ENCODE measurements at regions not wholly inside any gene's neighbourhood (a gene's known extent, or its start where the extent isn't known, plus 50 kb on each side); places are given as distances from the start of the nearest gene placed in this dataset.
"Not testable (repeated sequence)": the region's sequence is repeated elsewhere in the genome, so short reads cannot be mapped to it uniquely, and the experiment has no call there.

GRCh38 chr10:63976538-63976937 is 455.3 kb downstream of the REEP3 start:
- peak; percentile 82 for TF ChIP-seq CTCF (conservative IDR thresholded peaks at IDR 0.05)
- Mint-ChIP-seq H3K9me3 (peaks cover 14% of the 10 kb centered on the region), H3K4me1 (peaks cover 11% of the 10 kb centered on the region), H3K36me3 (ENCODE audit: low read depth) (no peaks in the 10 kb centered on the region), H3K27ac (no peak overlapping the region), H3K4me3 (no peak overlapping the region), H3K27me3 (ENCODE audit: insufficient read depth) (peaks cover 15% of the 10 kb centered on the region)
- Histone ChIP-seq H3K9me3 (ENCODE audit: control insufficient read depth, low read length) (no peaks in the 10 kb centered on the region), H3K36me3 (ENCODE audit: control insufficient read depth, insufficient read depth, low read length) (no peaks in the 10 kb centered on the region), H3K27me3 (ENCODE audit: control insufficient read depth, insufficient read depth, low read length, poor library complexity, severe bottlenecking) (no peaks in the 10 kb centered on the region), H3K27ac (ENCODE audit: low read depth, low read length) (no peak overlapping the region), H3K9ac (ENCODE audit: extremely low read depth, low read length, poor library complexity, severe bottlenecking) (no peak overlapping the region), H3K4me1 (ENCODE audit: control insufficient read depth, insufficient read depth, low read length) (peaks cover 3% of the 10 kb centered on the region), H3K4me3 (ENCODE audit: low read length) (no peak overlapping the region)
- DNase-seq: peak; percentile 90
- 52 to 79% methylated on average over 3 to 5 of the region's 5 CpGs for WGBS, 2 experiments (ENCODE audit: insufficient coverage in 1 of 2, insufficient read length in 1 of 2)

GRCh38 chr10:63977329-63977923 is 456.2 kb downstream of the REEP3 start:
- 0 to 19% methylated on average over 1 of the region's 1 CpG for WGBS, 2 experiments (ENCODE audit: insufficient coverage in 1 of 2, insufficient read length in 1 of 2)
- Mint-ChIP-seq H3K27ac (no peak overlapping the region), H3K4me1 (peaks cover 11% of the 10 kb centered on the region), H3K27me3 (ENCODE audit: insufficient read depth) (peaks cover 18% of the 10 kb centered on the region), H3K9me3 (peaks cover 17% of the 10 kb centered on the region), H3K36me3 (ENCODE audit: low read depth) (no peaks in the 10 kb centered on the region), H3K4me3 (no peak overlapping the region)
- Histone ChIP-seq H3K4me1 (ENCODE audit: control insufficient read depth, insufficient read depth, low read length) (peaks cover 3% of the 10 kb centered on the region), H3K9me3 (ENCODE audit: control insufficient read depth, low read length) (no peaks in the 10 kb centered on the region), H3K27me3 (ENCODE audit: control insufficient read depth, insufficient read depth, low read length, poor library complexity, severe bottlenecking) (no peaks in the 10 kb centered on the region), H3K27ac (ENCODE audit: low read depth, low read length) (no peak overlapping the region), H3K4me3 (ENCODE audit: low read length) (no peak overlapping the region), H3K36me3 (ENCODE audit: control insufficient read depth, insufficient read depth, low read length) (no peaks in the 10 kb centered on the region), H3K9ac (ENCODE audit: extremely low read depth, low read length, poor library complexity, severe bottlenecking) (no peak overlapping the region)
- peak; percentile 86 for DNase-seq
- TF ChIP-seq CTCF (conservative IDR thresholded peaks at IDR 0.05): peak; percentile 83

GRCh38 chr10:63980870-63981269 is 459.7 kb downstream of the REEP3 start:
- H3K4me3 ChIP-seq (ENCODE audit: low read length); H3K27ac ChIP-seq (ENCODE audit: low read depth, low read length); H3K9ac ChIP-seq (ENCODE audit: extremely low read depth, low read length, poor library complexity, severe bottlenecking); H3K4me1 ChIP-seq (ENCODE audit: control insufficient read depth, insufficient read depth, low read length); H3K27ac Mint-ChIP-seq; H3K27me3 Mint-ChIP-seq (ENCODE audit: insufficient read depth); H3K36me3 Mint-ChIP-seq (ENCODE audit: low read depth); DNase-seq; H3K36me3 ChIP-seq (ENCODE audit: control insufficient read depth, insufficient read depth, low read length); H3K9me3 ChIP-seq (ENCODE audit: control insufficient read depth, low read length); H3K27me3 ChIP-seq (ENCODE audit: control insufficient read depth, insufficient read depth, low read length, poor library complexity, severe bottlenecking); H3K4me3 Mint-ChIP-seq: not testable (repeated sequence)
- WGBS, 2 experiments (ENCODE audit: insufficient coverage in 1 of 2, insufficient read length in 1 of 2): 56 to 73% methylated on average over 4 to 5 of the region's 5 CpGs
- Mint-ChIP-seq H3K4me1 (peaks cover 11% of the 10 kb centered on the region), H3K9me3 (peaks cover 38% of the 10 kb centered on the region)

GRCh38 chr10:63984061-63984460 is 462.9 kb downstream of the REEP3 start:
- not testable (repeated sequence) for H3K27ac Mint-ChIP-seq; H3K27ac ChIP-seq (ENCODE audit: low read depth, low read length); H3K27me3 ChIP-seq (ENCODE audit: control insufficient read depth, insufficient read depth, low read length, poor library complexity, severe bottlenecking); H3K4me1 Mint-ChIP-seq; H3K36me3 Mint-ChIP-seq (ENCODE audit: low read depth); H3K4me3 Mint-ChIP-seq; H3K27me3 Mint-ChIP-seq (ENCODE audit: insufficient read depth); H3K4me3 ChIP-seq (ENCODE audit: low read length); H3K4me1 ChIP-seq (ENCODE audit: control insufficient read depth, insufficient read depth, low read length); H3K9ac ChIP-seq (ENCODE audit: extremely low read depth, low read length, poor library complexity, severe bottlenecking); DNase-seq; H3K36me3 ChIP-seq (ENCODE audit: control insufficient read depth, insufficient read depth, low read length)
- peaks cover 61% of the 10 kb centered on the region for H3K9me3 Mint-ChIP-seq
- peaks cover 23% of the 10 kb centered on the region for H3K9me3 ChIP-seq (ENCODE audit: control insufficient read depth, low read length)
- 0% methylated on average over 1 of the region's 2 CpGs; no CpG with 5 or more reads in 1 of the 2 experiments for WGBS, 2 experiments (ENCODE audit: insufficient coverage in 1 of 2, insufficient read length in 1 of 2)
